WTC11 (cell line): ENCODE measurements at regions not wholly inside any gene's neighbourhood (a gene's known extent, or its start where the extent isn't known, plus 50 kb on each side); places are given as distances from the start of the nearest gene placed in this dataset.

Source experiments
- ATAC-seq: fragments of 200-7000 bp; cut with Tn5 transposase; 2 replicates; pipeline ENCODE4 v1.10.0; 2021; ENCODE audit warnings: mild to moderate bottlenecking, moderate library complexity
- CTCF ChIA-PET: fragments of 300-600 bp; sonication (Branson Sonifier 250); formaldehyde crosslinking; loops from one replicate; lab custom pipeline; 2021; ENCODE audit warnings: antibody characterized with exemption; lab: Charles Lee
- POLR2A ChIA-PET: fragments of 350-600 bp; sonication (Branson Sonifier 250); formaldehyde crosslinking; loops from one replicate; lab custom pipeline; 2021; ENCODE audit warnings: antibody characterized with exemption; lab: Charles Lee
- DNase-seq: peaks from one replicate; pipeline ENCODE4 v3.0.0; 2021; ENCODE audit warnings: low spot score
- H3K27ac Mint-ChIP-seq: 2 replicates; pipeline ENCODE4 v1.8.0; 2021; ENCODE audit warnings: mixed read lengths
- H3K27me3 Mint-ChIP-seq: 2 replicates; pipeline ENCODE4 v1.8.0; 2021; ENCODE audit warnings: low read depth, mild to moderate bottlenecking, moderate library complexity, mixed read lengths
- H3K36me3 Mint-ChIP-seq: 2 replicates; pipeline ENCODE4 v1.8.0; 2021; ENCODE audit warnings: mixed read lengths
- H3K4me1 Mint-ChIP-seq: 2 replicates; pipeline ENCODE4 v1.8.0; 2022; ENCODE audit warnings: mixed read lengths
- H3K4me3 Mint-ChIP-seq: 2 replicates; pipeline ENCODE4 v1.8.0; 2021; ENCODE audit warnings: mild to moderate bottlenecking, moderate library complexity, mixed read lengths
- H3K9me3 Mint-ChIP-seq: 2 replicates; pipeline ENCODE4 v1.8.0; 2021; ENCODE audit warnings: mixed read lengths
- AFF4 ChIP-seq: sonication (generic); formaldehyde crosslinking; IDR thresholded peaks from 2 replicates; pipeline ENCODE4 v1.8.1; 2023; ENCODE audit warnings: mild to moderate bottlenecking, missing genetic modification reagents, borderline replicate concordance
- CREB1 ChIP-seq: sonication (generic); formaldehyde crosslinking; IDR thresholded peaks from 2 replicates; pipeline ENCODE4 v1.8.0; 2023; ENCODE audit warnings: mild to moderate bottlenecking, missing genetic modification reagents
- E2F4 ChIP-seq: sonication (generic); formaldehyde crosslinking; IDR thresholded peaks from 2 replicates; pipeline ENCODE4 v1.8.1; 2022; ENCODE audit warnings: low read depth, mild to moderate bottlenecking, moderate library complexity, missing genetic modification reagents, borderline replicate concordance
- ELF4 ChIP-seq: sonication (generic); formaldehyde crosslinking; IDR thresholded peaks from 2 replicates; pipeline ENCODE4 v1.8.1; 2022; ENCODE audit warnings: low read depth, mild to moderate bottlenecking, moderate library complexity, missing genetic modification reagents
- EMX1 ChIP-seq: fragments of 250-450 bp; sonication (Bioruptor Pico); IDR thresholded peaks from 2 replicates; pipeline ENCODE4 v1.8.0; 2021; ENCODE audit warnings: mild to moderate bottlenecking
- ERG ChIP-seq: fragments of 250-450 bp; sonication (Bioruptor Pico); IDR thresholded peaks from 2 replicates; pipeline ENCODE4 v1.8.0; 2021; ENCODE audit warnings: mild to moderate bottlenecking
- FOXK1 ChIP-seq: sonication (generic); formaldehyde crosslinking; IDR thresholded peaks from 2 replicates; pipeline ENCODE4 v1.8.0; 2022; ENCODE audit warnings: mild to moderate bottlenecking, moderate library complexity, missing genetic modification reagents
- GTF2I ChIP-seq: fragments of 250-450 bp; sonication (Bioruptor Pico); conservative IDR thresholded peaks from 2 replicates; pipeline ENCODE4 v1.4.0; 2021; ENCODE audit warnings: mild to moderate bottlenecking
- HMGA2 ChIP-seq: fragments of 250-450 bp; sonication (Bioruptor Pico); IDR thresholded peaks from 2 replicates; pipeline ENCODE4 v1.4.0; 2021; ENCODE audit warnings: mild to moderate bottlenecking, moderate library complexity
- IRF1 ChIP-seq: sonication (generic); formaldehyde crosslinking; IDR thresholded peaks from 2 replicates; pipeline ENCODE4 v1.8.0; 2023; ENCODE audit warnings: missing genetic modification reagents
- MLX ChIP-seq: sonication (generic); formaldehyde crosslinking; IDR thresholded peaks from 2 replicates; pipeline ENCODE4 v1.8.1; 2023; ENCODE audit warnings: mild to moderate bottlenecking, missing genetic modification reagents, moderate library complexity
- MYBL2 ChIP-seq: sonication (generic); formaldehyde crosslinking; IDR thresholded peaks from 2 replicates; pipeline ENCODE4 v1.8.1; 2023; ENCODE audit warnings: mild to moderate bottlenecking, moderate library complexity, missing genetic modification reagents
- NR2C2 ChIP-seq: sonication (generic); formaldehyde crosslinking; IDR thresholded peaks from 2 replicates; pipeline ENCODE4 v1.8.0; 2022; ENCODE audit warnings: mild to moderate bottlenecking, missing genetic modification reagents
- PRRX2 ChIP-seq: fragments of 250-450 bp; sonication (Bioruptor Pico); IDR thresholded peaks from 2 replicates; pipeline ENCODE4 v1.8.0; 2021; ENCODE audit warnings: mild to moderate bottlenecking
- RELA ChIP-seq: sonication (generic); formaldehyde crosslinking; IDR thresholded peaks from 2 replicates; pipeline ENCODE4 v1.8.1; 2022; ENCODE audit warnings: missing genetic modification reagents, mild to moderate bottlenecking, borderline replicate concordance
- SMAD4 ChIP-seq: sonication (generic); formaldehyde crosslinking; IDR thresholded peaks from 2 replicates; pipeline ENCODE4 v1.8.0; 2022; ENCODE audit warnings: mild to moderate bottlenecking, missing genetic modification reagents
- ZBTB21 ChIP-seq: sonication (generic); formaldehyde crosslinking; IDR thresholded peaks from 2 replicates; pipeline ENCODE4 v1.8.1; 2023; ENCODE audit warnings: mild to moderate bottlenecking, missing genetic modification reagents, borderline replicate concordance
- ZMAT4 ChIP-seq: fragments of 250-450 bp; sonication (Bioruptor Pico); IDR thresholded peaks from 2 replicates; pipeline ENCODE4 v1.9.0; 2021; ENCODE audit warnings: mild to moderate bottlenecking
- ZNF121 ChIP-seq: sonication (generic); formaldehyde crosslinking; IDR thresholded peaks from 2 replicates; pipeline ENCODE4 v1.8.0; 2023; ENCODE audit warnings: missing genetic modification reagents
- ZNF232 ChIP-seq: sonication (generic); formaldehyde crosslinking; IDR thresholded peaks from 2 replicates; pipeline ENCODE4 v1.8.0; 2022; ENCODE audit warnings: mild to moderate bottlenecking, missing genetic modification reagents
- ZNF396 ChIP-seq: fragments of 250-450 bp; sonication (Bioruptor Pico); IDR thresholded peaks from 2 replicates; pipeline ENCODE4 v1.8.0; 2021; ENCODE audit warnings: mild to moderate bottlenecking, moderate library complexity, borderline replicate concordance
- ZNF512 ChIP-seq: sonication (generic); formaldehyde crosslinking; IDR thresholded peaks from 2 replicates; pipeline ENCODE4 v1.8.1; 2022; ENCODE audit warnings: missing genetic modification reagents, borderline replicate concordance
- ZSCAN18 ChIP-seq: fragments of 250-450 bp; sonication (Bioruptor Pico); IDR thresholded peaks from 2 replicates; pipeline ENCODE4 v2.1.2; 2022; ENCODE audit warnings: mild to moderate bottlenecking, moderate library complexity

GRCh38 chr12:33245434-33245833, 194.2 kb downstream of the SYT10 start (continued):
- no peak for TF ChIP-seq E2F4
- no peak for TF ChIP-seq GTF2I (CRISPR knock-in tag)
- no peak for TF ChIP-seq ZMAT4 (CRISPR knock-in tag)
- no peak for TF ChIP-seq EMX1 (CRISPR knock-in tag)
- no peak for TF ChIP-seq PRRX2 (CRISPR knock-in tag)

GRCh38 chr12:33226671-33227070, 212.9 kb downstream of the SYT10 start:
- H3K27ac Mint-ChIP-seq, result no peak overlapping the region
- CTCF ChIA-PET, result no interaction called here
- H3K4me3 Mint-ChIP-seq, result no peak overlapping the region
- no peak for ATAC-seq
- POLR2A ChIA-PET, result no interaction called here
- 0 out of 2 replicates have a peak, but pooled peaks cover 6% of the 10 kb centered on the region for H3K4me1 Mint-ChIP-seq
- H3K36me3 Mint-ChIP-seq, result peaks cover 12% of the 10 kb centered on the region
- peaks cover 35% of the 10 kb centered on the region for H3K9me3 Mint-ChIP-seq
- TF ChIP-seq MYBL2 (CRISPR knock-in tag) (no peak), IRF1 (no peak), ZNF512 (CRISPR knock-in tag) (no peak), ZNF396 (no peak), RELA (CRISPR knock-in tag) (no peak), ZNF232 (CRISPR knock-in tag) (no peak), FOXK1 (CRISPR knock-in tag) (no peak), HMGA2 (no peak), ELF4 (CRISPR knock-in tag) (no peak), CREB1 (CRISPR knock-in tag) (no peak), AFF4 (CRISPR knock-in tag) (no peak), MLX (CRISPR knock-in tag) (no peak), SMAD4 (CRISPR knock-in tag) (no peak), ZNF121 (CRISPR knock-in tag) (no peak), EMX1 (CRISPR knock-in tag) (no peak), NR2C2 (no peak), ERG (CRISPR knock-in tag) (no peak), ZSCAN18 (no peak), ZBTB21 (no peak)
- no peak for DNase-seq
- no peaks in the 10 kb centered on the region for H3K27me3 Mint-ChIP-seq
